CD14-positive monocyte (primary cell): ENCODE measurements at regions not wholly inside any gene's neighbourhood (a gene's known extent, or its start where the extent isn't known, plus 50 kb on each side); places are given as distances from the start of the nearest gene placed in this dataset.

Experiments
- DNase-seq, 3 donors: peaks; one replicate each; pipeline ENCODE4 v3.0.0-alpha.2; 2011 to 2022
- H2AFZ ChIP-seq: 2 replicates; pipeline ENCODE4 v1.6.0; 2012; ENCODE audit warnings: mild to moderate bottlenecking, low read depth, low read length, inconsistent platforms; ENCODE audit not compliant: insufficient read depth, poor library complexity, severe bottlenecking
- H3K27ac ChIP-seq, 2 donors: 1 replicate in 1 of 2; 2 replicates in 1 of 2; pipeline ENCODE4 v1.5.1; 2012 to 2013; ENCODE audit warnings: low read length in 2 of 2, control low read depth in 1 of 2, inconsistent platforms in 1 of 2, low read depth in 1 of 2, mild to moderate bottlenecking in 1 of 2
- H3K27me3 ChIP-seq, 2 donors: one replicate each; pipeline versions ENCODE4 v1.6.0 to v1.6.1; 2011 to 2013; ENCODE audit warnings: low read length in 2 of 2; ENCODE audit not compliant: control insufficient read depth in 2 of 2, insufficient read depth in 2 of 2
- H3K36me3 ChIP-seq, 2 donors: replicated peaks in 1 of 2; 1 replicate in 1 of 2; 2 replicates in 1 of 2; pipeline versions ENCODE4 v1.5.1 to v1.6.1; 2012 to 2013; ENCODE audit warnings: low read length in 2 of 2, control low read depth in 1 of 2, inconsistent platforms in 1 of 2, mild to moderate bottlenecking in 1 of 2; ENCODE audit not compliant: insufficient read depth in 2 of 2, control insufficient read depth in 1 of 2
- H3K4me1 ChIP-seq, 2 donors: 1 replicate in 1 of 2; 2 replicates in 1 of 2; pipeline versions ENCODE4 v1.5.1 to v1.6.1; 2012 to 2013; ENCODE audit warnings: low read length in 2 of 2, control low read depth in 1 of 2, inconsistent platforms in 1 of 2, mild to moderate bottlenecking in 1 of 2, moderate library complexity in 1 of 2; ENCODE audit not compliant: insufficient read depth in 2 of 2, control insufficient read depth in 1 of 2
- H3K4me2 ChIP-seq: replicated peaks from 2 replicates; pipeline ENCODE3; 2012; ENCODE audit warnings: low read length, moderate library complexity, mild to moderate bottlenecking; ENCODE audit not compliant: poor library complexity, severe bottlenecking; ENCODE audit errors: extremely low read depth
- H3K4me3 ChIP-seq, 3 experiments: fragments of 200-600 bp in 1 of 3; sonication (generic) in 1 of 3; replicated peaks in 1 of 3; 1 replicate in 2 of 3; 2 replicates in 1 of 3; pipeline ENCODE4 v1.5.1; 2011 to 2013; ENCODE audit warnings: low read length in 3 of 3, mild to moderate bottlenecking in 3 of 3, control low read depth in 2 of 3, low read depth in 2 of 3, inconsistent platforms in 1 of 3, moderate library complexity in 1 of 3
- H3K79me2 ChIP-seq: 2 replicates; pipeline ENCODE4 v1.6.0; 2012; ENCODE audit warnings: mild to moderate bottlenecking, control low read depth, inconsistent platforms, low read length, moderate library complexity; ENCODE audit not compliant: insufficient read depth
- H3K9ac ChIP-seq: 2 replicates; pipeline ENCODE4 v1.6.0; 2017; ENCODE audit warnings: low read length, mild to moderate bottlenecking; ENCODE audit not compliant: insufficient read depth, poor library complexity, severe bottlenecking
- H3K9me3 ChIP-seq, 2 donors: replicated peaks in 1 of 2; 1 replicate in 1 of 2; 2 replicates in 1 of 2; pipeline versions ENCODE4 v1.5.1 to v1.6.1; 2012 to 2013; ENCODE audit warnings: low read length in 2 of 2, control low read depth in 1 of 2; ENCODE audit not compliant: control insufficient read depth in 1 of 2, insufficient read depth in 1 of 2
- H4K20me1 ChIP-seq: 2 replicates; pipeline ENCODE4 v1.6.0; 2012; ENCODE audit warnings: mild to moderate bottlenecking, low read length, control low read depth, moderate library complexity; ENCODE audit not compliant: insufficient read depth
- H3K27ac Mint-ChIP-seq, 7 donors: one replicate each; pipeline ENCODE4 v1.8.0; 2020; ENCODE audit warnings: mild to moderate bottlenecking in 7 of 7, mixed read lengths in 7 of 7, moderate library complexity in 6 of 7, inconsistent platforms in 2 of 7
- H3K27me3 Mint-ChIP-seq, 3 donors: one replicate each; pipeline ENCODE4 v1.8.0; 2021 to 2022; ENCODE audit warnings: low read depth in 3 of 3, mild to moderate bottlenecking in 3 of 3, mixed read lengths in 3 of 3, moderate library complexity in 3 of 3, inconsistent platforms in 1 of 3
- H3K36me3 Mint-ChIP-seq, 2 donors: one replicate each; pipeline ENCODE4 v1.8.0; 2020; ENCODE audit warnings: mixed read lengths in 2 of 2, inconsistent platforms in 1 of 2, mild to moderate bottlenecking in 1 of 2
- H3K4me1 Mint-ChIP-seq: one replicate; pipeline ENCODE4 v1.8.0; 2020; ENCODE audit warnings: mild to moderate bottlenecking, mixed read lengths
- H3K4me3 Mint-ChIP-seq, 2 donors: one replicate each; pipeline ENCODE4 v1.8.0; 2020; ENCODE audit warnings: mild to moderate bottlenecking in 2 of 2, mixed read lengths in 2 of 2, moderate library complexity in 1 of 2
- H3K9me3 Mint-ChIP-seq, 7 donors: one replicate each; pipeline ENCODE4 v1.8.0; 2020 to 2022; ENCODE audit warnings: mixed read lengths in 7 of 7, mild to moderate bottlenecking in 6 of 7, moderate library complexity in 6 of 7, inconsistent platforms in 2 of 7
- CTCF ChIP-seq: fragments of 200-600 bp; IDR thresholded peaks from one replicate; pipeline ENCODE4 v1.8.0; 2022; ENCODE audit warnings: antibody characterized with exemption, mild to moderate bottlenecking
- WGBS: methylation state at CpG from one replicate; pipeline ENCODE4 v1.1.5; 2013; ENCODE audit warnings: missing lambda C conversion rate; ENCODE audit not compliant: insufficient coverage; 5-methylcytosine and 5-hydroxymethylcytosine counted together
- intact Hi-C, 2 donors: fragments of 100-400 bp; cut with micrococcal nuclease; formaldehyde crosslinking; loops; one replicate each; pipeline versions ENCODE4 v1.15.0 to v1.15.1; 2023

DNA sequence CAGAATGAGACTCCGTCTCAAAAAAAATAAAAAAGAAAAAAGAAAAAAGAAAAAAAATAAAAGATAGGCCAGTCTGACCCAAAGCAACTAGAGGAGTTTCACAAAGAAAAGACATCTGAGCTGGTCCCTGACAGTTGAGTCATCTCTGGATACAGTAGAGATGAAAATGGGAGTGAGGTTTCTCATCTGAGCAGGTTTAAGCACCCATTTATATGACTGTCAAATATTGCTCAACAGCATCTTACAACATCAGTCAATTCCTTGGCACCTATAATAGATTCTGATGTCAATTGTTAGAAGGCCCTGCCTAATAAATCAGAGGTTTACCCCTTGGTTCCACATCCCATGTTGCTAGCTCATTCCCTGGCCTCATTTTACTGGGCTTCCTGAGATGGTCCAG, 490.5 kb downstream of the MAGEE1 start:
- intact Hi-C loops, result no loop called here

GRCh38 chrX:76919761-76920160, 492.3 kb downstream of the MAGEE1 start:
- H3K4me1 Mint-ChIP-seq, result no peaks in the 10 kb centered on the region

More for the DNA sequence above, 490.5 kb downstream of the MAGEE1 start:
- Histone ChIP-seq H3K27ac (no peak overlapping the region), H3K4me3 (no peak overlapping the region), H3K9me3 (no peaks in the 10 kb centered on the region), H3K4me1 (no peaks in the 10 kb centered on the region), H4K20me1 (no peaks in the 10 kb centered on the region), H2AFZ (no peak overlapping the region), H3K27me3 (no peaks in the 10 kb centered on the region), H3K4me2 (no peak overlapping the region), H3K36me3 (no peaks in the 10 kb centered on the region), H3K9ac (no peak overlapping the region), H3K79me2 (no peaks in the 10 kb centered on the region)
- H3K4me3 Mint-ChIP-seq, result no peak overlapping the region
- no CpG with 5 or more reads among the region's 1 CpG for WGBS
- H3K4me1 Mint-ChIP-seq, result no peaks in the 10 kb centered on the region
- H3K36me3 Mint-ChIP-seq, result no peaks in the 10 kb centered on the region
- H3K9me3 Mint-ChIP-seq, result peaks cover 0 to 6% (median 2%) of the 10 kb centered on the region in 7 donors
- H3K27ac Mint-ChIP-seq, result no peak overlapping the region
- H3K27me3 Mint-ChIP-seq, result peaks cover 0 to 2% (median 1%) of the 10 kb centered on the region in 3 donors
- no peak for TF ChIP-seq CTCF
- DNase-seq, result no peak

More at GRCh38 chrX:76919761-76920160, 492.3 kb downstream of the MAGEE1 start:
- no peak overlapping the region for H3K27ac Mint-ChIP-seq
- H3K9me3 Mint-ChIP-seq, result peaks cover 0 to 10% (median 5%) of the 10 kb centered on the region in 7 donors
- peaks cover 0 to 2% (median 1%) of the 10 kb centered on the region in 3 donors for H3K27me3 Mint-ChIP-seq
- H3K79me2 ChIP-seq, result no peaks in the 10 kb centered on the region
- DNase-seq, result no peak
- no peak overlapping the region for H3K9ac ChIP-seq
- H4K20me1 ChIP-seq, result no peaks in the 10 kb centered on the region
- peaks cover 0 to 5% of the 10 kb centered on the region in 2 donors for H3K9me3 ChIP-seq
- H3K36me3 ChIP-seq, result no peaks in the 10 kb centered on the region
- no peak overlapping the region for H3K4me3 ChIP-seq
- H3K36me3 Mint-ChIP-seq, result no peaks in the 10 kb centered on the region
- no peak overlapping the region for H3K4me2 ChIP-seq
- no peaks in the 10 kb centered on the region for H3K27me3 ChIP-seq
- no peak overlapping the region for H3K4me3 Mint-ChIP-seq
- intact Hi-C loops, result no loop called here
- no peak overlapping the region for H3K27ac ChIP-seq
- H2AFZ ChIP-seq, result no peak overlapping the region
- no peak for TF ChIP-seq CTCF
- H3K4me1 ChIP-seq, result no peaks in the 10 kb centered on the region
- 100% methylated on average over 1 of the region's 2 CpGs for WGBS
